LNCaP clone FGC (cell line): ENCODE measurements at regions not wholly inside any gene's neighbourhood (a gene's known extent, or its start where the extent isn't known, plus 50 kb on each side); places are given as distances from the start of the nearest gene placed in this dataset.

Experiments used
- DNase-seq: peaks from one replicate; pipeline ENCODE4 v3.0.0-alpha.2; 2011; ENCODE audit warnings: low read depth
- H3K4me3 ChIP-seq: 2 replicates; pipeline ENCODE4 v1.5.1; 2011; ENCODE audit warnings: mild to moderate bottlenecking, low read depth, low read length, control low read depth
- TF ChIP-seq, protein P1 (sequence below): IDR thresholded peaks from 2 replicates; pipeline ENCODE4 v1.5.1; 2012; ENCODE audit warnings: mild to moderate bottlenecking; ENCODE audit not compliant: control insufficient read depth, insufficient read depth; ENCODE audit errors: extremely low read depth

DNA sequence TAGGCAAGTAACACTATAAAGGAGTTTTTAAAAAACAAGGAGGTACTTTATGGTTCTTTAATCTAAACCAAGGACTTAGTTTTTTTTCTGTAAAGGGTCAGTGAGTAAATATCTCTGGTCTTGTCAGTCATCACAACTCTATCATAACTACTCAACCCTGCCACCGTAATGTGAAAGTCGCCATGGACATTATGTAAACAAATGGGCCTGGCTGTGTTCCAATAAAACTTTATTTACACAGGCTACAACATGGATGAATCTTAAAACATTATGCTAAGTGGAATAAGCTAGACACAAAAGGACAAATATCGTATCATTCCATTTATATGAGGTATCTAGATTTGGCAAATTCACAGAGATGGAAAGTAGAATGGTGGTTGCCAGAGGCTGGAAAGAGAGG is 60.8 kb upstream of the SP4 start:
- DNase-seq: peak; percentile 76
- TF ChIP-seq, protein P1, sequence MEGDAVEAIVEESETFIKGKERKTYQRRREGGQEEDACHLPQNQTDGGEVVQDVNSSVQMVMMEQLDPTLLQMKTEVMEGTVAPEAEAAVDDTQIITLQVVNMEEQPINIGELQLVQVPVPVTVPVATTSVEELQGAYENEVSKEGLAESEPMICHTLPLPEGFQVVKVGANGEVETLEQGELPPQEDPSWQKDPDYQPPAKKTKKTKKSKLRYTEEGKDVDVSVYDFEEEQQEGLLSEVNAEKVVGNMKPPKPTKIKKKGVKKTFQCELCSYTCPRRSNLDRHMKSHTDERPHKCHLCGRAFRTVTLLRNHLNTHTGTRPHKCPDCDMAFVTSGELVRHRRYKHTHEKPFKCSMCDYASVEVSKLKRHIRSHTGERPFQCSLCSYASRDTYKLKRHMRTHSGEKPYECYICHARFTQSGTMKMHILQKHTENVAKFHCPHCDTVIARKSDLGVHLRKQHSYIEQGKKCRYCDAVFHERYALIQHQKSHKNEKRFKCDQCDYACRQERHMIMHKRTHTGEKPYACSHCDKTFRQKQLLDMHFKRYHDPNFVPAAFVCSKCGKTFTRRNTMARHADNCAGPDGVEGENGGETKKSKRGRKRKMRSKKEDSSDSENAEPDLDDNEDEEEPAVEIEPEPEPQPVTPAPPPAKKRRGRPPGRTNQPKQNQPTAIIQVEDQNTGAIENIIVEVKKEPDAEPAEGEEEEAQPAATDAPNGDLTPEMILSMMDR: no peak
- no peak overlapping the region for H3K4me3 ChIP-seq

DNA sequence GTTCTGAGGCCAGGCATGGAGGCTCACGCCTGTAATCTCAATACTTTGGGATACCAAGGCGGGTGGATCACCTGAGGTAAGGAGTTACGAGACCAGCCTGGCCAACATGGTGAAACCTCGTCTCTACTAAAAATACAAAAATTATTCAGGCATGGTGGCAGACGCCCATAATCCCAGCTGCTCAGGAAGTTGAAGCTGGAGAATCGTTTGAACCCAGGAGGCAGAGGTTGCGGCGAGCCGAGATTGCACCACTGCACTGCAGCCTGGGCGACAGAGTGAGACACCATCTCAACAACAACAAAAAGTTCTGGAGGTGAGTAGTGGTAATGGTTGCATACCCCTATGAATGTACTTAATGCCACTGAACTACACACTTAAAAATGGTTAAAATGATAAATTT is 60.3 kb upstream of the SP4 start:
- H3K4me3 ChIP-seq: no peak overlapping the region
- DNase-seq: no peak
- TF ChIP-seq, protein P1: no peak

DNA sequence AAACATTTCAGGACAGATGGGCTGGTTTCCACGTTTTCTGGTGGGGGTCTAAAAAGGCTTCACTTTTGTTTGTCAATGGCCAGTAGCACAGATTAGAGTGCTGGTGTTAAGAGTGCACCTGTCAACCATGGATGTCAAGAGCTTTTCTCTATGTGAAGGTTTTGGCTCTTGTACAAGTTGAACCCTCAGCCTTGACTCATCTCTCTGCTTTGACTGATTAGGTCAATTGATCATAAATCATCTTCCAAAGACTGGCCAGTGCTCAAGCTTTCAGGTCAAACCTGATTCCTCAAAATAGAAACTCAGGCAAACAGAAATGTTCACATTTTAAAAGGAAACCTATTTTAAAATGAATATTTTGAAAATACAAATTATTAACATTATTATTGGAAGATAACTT is 59.6 kb upstream of the SP4 start:
- TF ChIP-seq, protein P1: no peak
- no peak overlapping the region for H3K4me3 ChIP-seq
- DNase-seq: no peak

DNA sequence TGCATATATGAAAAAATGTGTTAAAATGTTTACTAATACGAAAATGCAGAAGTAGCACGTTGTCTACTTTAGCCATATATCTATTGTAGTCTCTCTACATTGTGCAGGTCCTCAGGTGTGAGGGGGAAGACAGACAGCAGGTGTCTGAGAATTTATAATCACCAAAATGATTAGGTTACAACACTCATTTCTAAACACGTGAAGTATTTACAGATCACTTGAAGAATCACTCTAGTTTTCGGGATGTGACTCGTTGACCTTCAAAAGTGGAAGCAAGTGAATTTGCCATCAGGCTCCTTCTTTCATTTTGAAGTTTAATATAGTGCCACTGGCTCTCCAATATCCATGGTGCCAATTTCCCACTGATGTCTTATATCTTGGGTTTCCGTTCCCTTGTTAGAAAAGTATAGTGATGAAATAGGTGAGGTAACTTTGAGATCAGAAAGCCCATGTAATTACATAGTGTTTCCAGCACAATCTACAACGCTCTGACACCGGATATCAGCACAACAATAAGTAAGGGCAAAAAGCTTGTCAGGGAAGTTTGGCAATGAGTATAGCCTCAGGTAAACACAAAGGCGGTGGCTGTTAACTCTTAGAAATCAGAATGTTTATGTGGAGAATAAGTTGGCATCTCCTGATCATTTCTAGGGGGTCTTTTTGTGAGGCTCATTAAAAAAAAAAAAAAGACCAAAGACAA is 57.5 kb upstream of the SP4 start:
- no peak for DNase-seq
- H3K4me3 ChIP-seq: no peak overlapping the region
- TF ChIP-seq, protein P1: no peak

DNA sequence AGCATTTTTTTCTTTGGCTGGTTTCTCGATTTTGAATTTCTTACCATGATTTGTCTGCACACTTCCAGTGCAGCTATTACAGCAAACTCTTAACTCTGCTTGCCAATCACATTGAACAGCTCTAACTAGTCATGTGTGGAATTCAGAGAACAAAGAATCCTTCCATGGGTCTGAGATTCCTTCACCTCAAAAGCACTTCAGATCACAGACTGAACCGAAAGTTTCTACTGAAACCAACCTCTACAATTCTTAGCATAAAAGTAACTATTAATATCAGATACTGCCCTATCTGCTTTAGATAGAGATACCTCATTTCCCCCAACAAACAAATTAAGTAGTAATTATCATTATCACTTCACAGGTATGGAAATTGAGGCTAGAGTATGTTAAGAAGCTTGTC is 56.5 kb upstream of the SP4 start:
- no peak overlapping the region for H3K4me3 ChIP-seq
- TF ChIP-seq, protein P1: no peak
- DNase-seq: no peak

DNA sequence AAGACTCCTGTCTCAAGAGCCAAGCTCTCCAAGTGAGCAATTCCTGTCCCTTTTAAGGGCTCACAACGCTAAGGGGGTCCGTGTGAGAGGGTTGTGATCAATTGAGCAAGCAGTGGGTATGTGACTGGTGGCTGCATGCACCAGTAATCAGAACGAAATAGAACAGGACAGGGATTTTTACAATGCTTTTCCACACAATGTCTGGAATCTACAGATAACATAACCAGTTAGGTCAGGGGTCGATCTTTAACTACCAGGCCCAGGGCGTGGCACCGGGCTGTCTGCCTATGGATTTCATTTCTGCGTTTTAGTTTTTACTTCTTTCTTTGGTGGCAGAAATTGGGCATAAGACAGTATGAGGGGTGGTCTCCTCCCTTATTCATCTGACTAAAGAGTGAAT is 54.9 kb upstream of the SP4 start:
- TF ChIP-seq, protein P1: no peak
- no peak overlapping the region for H3K4me3 ChIP-seq
- DNase-seq: no peak

DNA sequence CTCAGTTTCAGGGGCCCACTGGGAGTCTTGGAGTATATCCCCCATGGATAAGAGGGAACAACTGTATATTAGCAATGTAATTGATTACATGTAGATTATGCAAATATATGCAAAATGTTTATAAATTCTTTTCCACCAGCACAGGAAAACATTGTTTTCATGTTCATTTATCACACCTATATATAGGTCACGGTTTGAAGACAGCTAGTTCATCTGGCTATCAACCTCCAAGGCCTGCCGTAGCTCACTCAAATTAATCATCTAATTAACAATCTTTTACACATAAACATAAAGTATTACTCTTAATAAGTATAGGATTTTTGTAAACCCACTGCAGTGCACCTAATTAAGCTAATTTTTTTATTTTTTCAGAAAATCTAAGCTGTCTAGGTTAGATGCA is 53.7 kb upstream of the SP4 start:
- H3K4me3 ChIP-seq: no peak overlapping the region
- no peak for DNase-seq
- TF ChIP-seq, protein P1: no peak
